Fibroblast of upper back skin (primary cell): ENCODE measurements at regions not wholly inside any gene's neighbourhood (a gene's known extent, or its start where the extent isn't known, plus 50 kb on each side); places are given as distances from the start of the nearest gene placed in this dataset.
A peak's percentile ranks its signal among the peaks of the same experiment; 100 is the strongest.
"Not testable (repeated sequence)": the region's sequence is repeated elsewhere in the genome, so short reads cannot be mapped to it uniquely, and the experiment has no call there.

ENCODE experiments used
- DNase-seq: peaks from one replicate; pipeline ENCODE4 v3.0.0-alpha.2; 2013

DNA sequence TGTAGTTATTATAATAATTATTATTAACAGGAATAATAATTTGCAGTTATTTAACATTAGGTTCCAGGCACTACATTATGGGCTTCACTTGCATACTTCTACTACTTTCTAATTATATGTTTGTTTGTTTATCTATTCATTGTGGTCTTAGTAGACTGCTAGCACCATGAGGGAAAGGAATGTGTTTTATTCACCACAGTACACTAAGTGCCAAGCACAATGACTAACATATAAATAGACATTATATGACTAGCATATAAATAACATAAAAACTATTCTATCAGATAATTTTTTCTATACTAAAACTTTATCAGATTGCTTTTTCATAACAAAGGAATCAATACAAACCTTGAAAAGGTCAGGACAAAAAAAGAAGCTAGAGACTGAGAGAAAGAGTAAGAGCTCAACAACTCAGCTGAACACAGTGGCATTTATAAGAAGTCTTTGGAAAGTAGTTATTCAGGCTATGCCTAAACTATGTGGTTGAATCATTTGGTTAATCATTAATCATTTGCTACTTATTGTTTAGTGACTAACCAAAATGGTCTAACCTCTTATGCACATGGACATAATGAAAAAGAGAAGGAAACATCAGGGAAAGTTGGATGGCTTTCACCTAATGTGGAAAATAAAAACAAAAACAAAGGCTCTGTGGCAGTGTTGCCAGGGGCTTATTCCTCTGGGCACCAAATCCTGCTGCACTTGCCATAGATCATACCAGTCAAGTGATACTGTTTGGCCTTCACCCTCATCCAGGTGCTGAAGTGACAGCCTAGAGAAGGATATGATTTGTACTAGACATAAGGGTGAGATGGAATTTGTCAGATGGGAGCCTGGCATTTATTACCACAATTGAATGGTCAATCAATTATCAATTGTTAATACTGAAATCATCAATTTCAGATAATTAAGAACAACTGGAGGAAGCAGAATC, 174.9 kb downstream of the ETAA1 start:
- peak; percentile 74 for DNase-seq

DNA sequence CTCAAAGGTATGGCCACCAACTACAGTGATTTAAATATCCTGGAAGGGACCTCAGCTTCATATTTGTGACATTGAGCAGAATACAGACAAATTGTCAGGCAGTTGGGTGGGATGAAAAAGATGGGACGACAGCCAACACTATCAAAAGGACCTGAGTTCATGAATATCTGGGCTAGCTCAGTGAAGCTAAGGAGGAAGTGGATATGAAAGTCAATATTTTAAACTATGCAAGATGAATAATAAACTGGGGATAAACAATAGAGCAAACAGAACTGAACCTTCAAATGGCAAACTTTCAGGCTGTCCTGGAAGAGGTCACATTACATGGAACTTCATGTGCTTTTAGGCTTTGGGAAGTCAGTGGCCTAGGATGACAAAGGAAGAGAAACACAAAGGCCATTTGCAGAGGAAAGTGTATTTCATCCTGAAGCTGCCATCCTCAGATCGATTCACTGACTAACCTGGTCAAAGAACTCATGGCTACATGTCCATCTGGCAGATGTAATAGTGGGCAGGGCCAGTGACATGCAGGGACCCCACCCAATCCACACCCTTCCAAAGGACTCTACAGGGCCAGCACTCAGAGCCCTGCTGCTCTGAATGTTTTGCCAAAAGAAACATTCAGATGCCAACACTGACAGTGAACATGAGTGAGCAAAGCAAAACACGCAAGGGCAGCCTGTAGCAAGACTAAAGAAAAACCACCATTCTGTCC, 175.7 kb downstream of the ETAA1 start:
- DNase-seq, result no peak

- peak; percentile 58 for DNase-seq
Observed at GRCh38 chr2:67574230-67574629, 177.1 kb downstream of the ETAA1 start.

- no peak for DNase-seq
Observed at GRCh38 chr2:67576226-67576625, 179.1 kb downstream of the ETAA1 start.

- no peak for DNase-seq
Observed at GRCh38 chr2:67576991-67577390, 179.9 kb downstream of the ETAA1 start.

GRCh38 chr2:67579216-67579615, 182.1 kb downstream of the ETAA1 start:
- DNase-seq, result no peak

DNA sequence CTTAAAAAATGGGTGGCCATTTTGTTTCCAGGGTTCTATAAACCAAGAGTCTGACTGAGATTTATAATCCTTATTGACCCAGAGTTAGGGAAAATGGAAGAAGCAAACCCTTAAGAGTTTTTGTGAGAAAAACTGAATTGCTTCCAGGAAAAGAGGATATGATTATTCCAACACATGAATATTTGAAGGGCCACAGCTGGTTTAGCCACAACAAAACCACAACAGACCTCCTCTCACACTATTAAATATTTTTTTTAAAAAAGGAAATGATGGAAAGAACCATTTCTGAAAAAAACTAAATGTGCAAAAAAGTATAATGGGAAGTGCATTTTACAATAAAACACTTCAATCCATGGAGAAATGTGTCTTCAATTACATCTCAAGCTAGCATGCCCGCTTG, 182.7 kb downstream of the ETAA1 start:
- peak; percentile 58 for DNase-seq

DNA sequence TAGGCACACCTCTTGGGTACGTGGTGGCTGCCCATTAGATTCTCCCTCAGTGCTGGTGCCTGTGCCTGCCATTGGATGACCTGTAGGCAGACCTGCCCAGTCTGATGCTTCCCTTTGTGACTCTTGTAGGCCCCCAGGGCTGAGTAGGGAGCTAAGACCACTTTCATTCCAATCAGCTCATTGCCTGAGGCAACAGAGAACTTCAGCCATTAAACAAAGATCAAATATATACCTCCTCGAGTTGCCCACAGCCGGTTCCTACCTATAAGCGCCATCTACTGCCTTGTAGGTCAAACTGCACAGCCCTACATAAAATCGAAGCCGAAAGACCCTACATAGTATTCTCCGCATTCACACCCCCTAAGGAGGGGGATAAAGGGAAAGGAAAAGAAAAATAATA, 184.6 kb downstream of the ETAA1 start:
- no peak for DNase-seq

DNA sequence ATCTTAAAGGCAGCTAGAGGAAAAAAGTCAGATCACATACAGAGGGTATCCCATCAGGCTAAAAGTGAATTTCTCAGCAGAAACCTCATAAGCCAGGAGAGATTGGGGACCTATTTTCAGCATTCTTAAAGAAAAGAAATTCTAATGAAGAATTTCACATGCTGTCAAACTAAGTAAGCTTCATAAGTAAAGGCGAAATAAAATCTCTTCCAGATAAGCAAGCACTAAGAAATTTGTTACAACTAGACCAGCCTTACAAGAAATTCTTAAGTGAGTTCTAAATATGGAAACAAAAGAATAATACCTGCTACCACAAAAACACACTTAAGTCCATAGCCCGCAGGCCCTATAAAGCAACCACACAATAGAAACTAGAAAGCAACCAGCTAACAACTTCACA, 186.1 kb downstream of the ETAA1 start:
- DNase-seq, result no peak

- no peak for DNase-seq
Observed at GRCh38 chr2:67585400-67585799, 188.3 kb downstream of the ETAA1 start.

GRCh38 chr2:67589121-67589520, 192.0 kb downstream of the ETAA1 start:
- not testable (repeated sequence) for DNase-seq

GRCh38 chr2:67594522-67594921, 197.4 kb downstream of the ETAA1 start:
- DNase-seq, result not testable (repeated sequence)

DNA sequence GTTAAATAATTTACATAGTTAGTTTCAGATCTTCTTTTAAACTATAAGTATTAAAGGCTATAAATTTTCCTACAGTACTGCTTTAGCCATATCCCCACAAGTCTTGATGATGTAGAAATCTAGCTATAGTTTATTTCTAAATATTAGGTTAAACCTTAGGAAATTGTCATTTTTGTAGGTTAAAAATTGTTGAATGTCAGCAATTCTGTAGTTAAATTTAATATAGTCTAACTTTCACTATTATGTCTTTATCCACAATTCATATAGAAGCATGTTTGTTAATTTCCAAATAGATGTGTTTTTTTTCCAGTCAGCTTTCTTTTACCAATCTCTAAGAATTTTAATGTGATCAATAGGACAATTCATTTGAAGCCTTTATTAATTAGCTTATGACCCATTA, 199.7 kb downstream of the ETAA1 start:
- DNase-seq, result no peak

DNA sequence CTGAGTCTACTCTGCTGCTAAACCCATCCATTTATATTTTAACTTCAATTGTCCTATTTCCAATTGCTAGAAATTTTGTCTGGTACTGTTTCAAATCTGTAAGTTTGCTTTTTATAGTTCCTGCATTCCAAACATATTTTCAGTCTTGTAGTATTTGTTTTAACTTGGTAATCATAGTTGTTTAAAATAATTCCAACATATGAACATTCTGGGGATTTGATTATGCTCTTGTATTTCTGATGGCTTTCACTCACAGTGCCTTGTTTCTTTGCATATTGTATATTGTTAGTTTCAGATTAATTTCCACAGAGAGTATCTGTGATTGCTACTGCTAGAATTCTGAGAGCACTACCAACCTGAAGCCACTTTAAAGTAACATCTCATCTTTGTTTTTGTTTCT, 202.4 kb downstream of the ETAA1 start:
- peak; percentile 32 for DNase-seq

DNA sequence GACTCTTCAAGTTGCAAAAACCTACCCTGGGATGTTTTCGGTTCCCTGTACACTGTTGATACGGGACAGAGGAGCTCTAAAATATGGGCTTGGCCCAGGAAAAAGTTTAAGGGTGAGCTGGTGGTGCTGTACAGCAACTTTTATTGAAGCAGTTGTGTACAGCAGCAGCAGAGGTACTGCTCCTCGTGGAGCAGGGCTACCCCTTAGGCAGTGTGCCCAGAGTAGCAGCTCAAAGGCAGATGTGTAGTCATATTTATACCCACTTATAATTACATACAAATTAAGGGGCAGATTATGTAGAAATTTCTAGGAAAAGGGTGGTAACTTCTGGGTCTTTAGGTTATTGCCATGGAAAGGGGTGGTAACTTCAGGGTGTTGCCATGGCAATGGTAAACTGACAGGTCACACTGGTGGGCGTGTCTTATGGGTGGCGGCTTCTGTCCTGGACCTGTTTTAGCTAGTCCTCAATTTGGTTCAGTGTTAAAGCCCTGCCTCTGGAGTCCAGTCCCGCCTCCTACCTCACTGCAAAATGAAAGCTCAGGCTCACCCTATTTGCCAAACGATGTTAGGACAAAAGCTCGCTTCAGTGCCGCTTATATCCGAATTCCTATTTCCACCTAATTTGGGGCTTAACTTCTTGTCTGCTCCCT, 203.2 kb downstream of the ETAA1 start:
- no peak for DNase-seq

- DNase-seq, result peak; percentile 60
Observed at GRCh38 chr2:67600946-67601345, 203.8 kb downstream of the ETAA1 start.

GRCh38 chr2:67604360-67604759, 207.2 kb downstream of the ETAA1 start:
- DNase-seq, result peak; percentile 82

DNA sequence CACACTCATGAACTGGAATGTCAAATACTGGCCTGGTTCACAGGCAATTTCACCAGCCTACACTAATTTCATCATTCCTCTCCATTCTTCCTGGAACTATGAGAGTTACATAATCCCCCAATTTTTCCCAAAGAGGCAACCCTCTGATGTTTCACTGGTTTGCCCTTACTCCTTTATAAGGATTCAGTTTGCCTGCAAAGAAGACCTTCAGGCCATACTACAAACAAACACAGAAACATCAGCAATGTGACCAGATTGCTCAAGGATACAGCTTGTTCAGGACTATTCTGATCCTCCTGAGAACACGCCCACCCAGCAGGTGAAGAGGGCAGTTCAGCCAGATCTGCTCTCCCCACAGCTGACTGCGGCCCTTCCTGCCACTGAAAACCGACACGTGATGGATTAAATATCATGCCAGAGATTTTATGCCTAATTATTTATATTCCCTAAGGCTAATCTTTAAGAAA, 215.5 kb downstream of the ETAA1 start:
- peak; percentile 13 for DNase-seq

DNA sequence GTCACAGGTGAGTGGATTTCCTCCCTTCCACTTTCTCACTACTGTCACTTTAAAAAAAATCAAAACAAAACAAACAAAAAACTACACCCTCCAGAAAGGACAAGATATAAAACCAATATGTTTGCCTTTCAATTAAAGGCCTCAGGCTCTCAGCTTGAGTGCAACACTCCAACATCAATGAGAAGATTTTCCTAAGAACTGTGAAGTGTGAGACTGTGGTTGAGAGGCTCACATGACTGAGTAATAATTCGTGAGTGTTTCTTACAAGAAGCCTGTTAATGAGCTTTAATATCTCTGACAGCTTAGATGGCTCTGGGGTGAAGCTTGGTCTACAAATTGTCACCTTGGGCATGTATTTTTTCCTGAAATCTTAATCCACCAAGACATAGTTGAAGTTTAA, 216.1 kb downstream of the ETAA1 start:
- DNase-seq, result no peak

DNA sequence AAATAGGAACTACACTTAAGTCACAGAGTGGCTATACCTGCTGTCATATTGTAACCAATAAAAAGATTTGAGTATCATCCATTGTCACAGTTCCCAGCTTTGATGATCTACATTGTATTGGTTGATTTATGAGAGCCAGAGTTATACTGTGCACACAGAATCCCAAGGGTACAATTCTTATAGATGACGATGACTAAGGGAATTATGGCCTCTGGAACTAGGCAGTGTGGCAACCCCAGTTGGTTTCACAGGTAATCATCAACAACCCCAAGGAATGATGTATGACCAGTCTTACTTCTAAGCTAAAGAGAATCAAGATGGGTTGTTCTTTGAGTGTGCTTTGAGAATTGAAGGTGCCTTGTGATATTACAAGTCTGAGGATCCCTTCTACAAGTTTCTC, 217.3 kb downstream of the ETAA1 start:
- peak; percentile 38 for DNase-seq

DNA sequence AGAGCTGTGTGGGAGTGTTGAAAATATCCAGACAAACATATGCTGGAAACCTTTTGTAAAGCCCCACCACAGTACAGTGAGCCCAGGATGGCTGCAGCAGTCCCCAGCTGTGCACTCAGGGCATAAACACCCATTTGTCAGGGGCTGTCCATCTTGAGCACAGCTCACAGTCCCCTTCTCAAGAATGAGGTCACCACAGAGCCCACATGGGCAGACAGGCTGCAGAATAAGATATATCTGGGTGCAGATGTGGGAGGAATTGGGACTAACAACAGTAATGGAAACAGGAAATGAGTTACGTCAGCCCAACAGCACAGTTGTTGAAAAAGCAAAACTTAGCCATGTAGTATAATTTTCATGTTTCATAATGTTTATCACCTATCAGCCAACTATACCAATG, 219.6 kb downstream of the ETAA1 start:
- DNase-seq, result peak; percentile 80

DNA sequence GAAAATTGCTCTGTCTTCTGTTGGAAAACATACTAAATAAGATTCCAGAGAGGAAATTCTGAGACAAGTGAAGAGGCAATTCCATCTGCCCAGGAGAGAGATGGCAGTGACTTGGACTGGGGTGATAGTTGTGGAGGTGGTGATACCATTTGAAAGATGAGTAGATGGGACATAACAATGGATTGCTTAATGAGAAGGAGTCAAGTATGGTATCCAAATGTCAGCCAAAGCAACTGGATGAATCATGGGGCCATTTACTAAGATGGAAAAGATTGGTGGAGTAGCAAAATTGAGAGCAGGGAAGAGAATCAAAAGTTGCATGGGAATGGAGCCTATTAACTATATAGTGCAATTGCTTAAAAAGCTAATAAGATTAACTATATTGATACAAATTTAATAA, 222.1 kb downstream of the ETAA1 start:
- no peak for DNase-seq

DNA sequence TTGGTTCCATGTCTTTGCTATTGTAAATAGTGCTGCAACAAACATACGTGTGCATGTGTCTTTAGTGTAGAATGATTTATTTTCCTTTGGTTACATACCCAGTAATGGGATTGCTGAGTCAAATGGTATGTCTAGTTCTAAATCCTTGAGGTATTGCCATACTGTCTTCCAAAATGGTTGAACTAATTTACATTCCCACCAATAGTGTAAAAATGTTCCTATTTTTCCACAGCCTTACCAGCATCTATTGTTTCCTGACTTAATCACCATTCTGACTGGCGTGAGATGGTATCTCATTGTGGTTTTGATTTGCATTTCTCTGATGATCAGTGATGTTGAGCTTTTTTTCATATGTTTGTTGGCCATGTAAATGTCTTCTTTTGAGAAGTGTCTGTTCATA, 226.6 kb downstream of the ETAA1 start:
- DNase-seq, result not testable (repeated sequence)

DNA sequence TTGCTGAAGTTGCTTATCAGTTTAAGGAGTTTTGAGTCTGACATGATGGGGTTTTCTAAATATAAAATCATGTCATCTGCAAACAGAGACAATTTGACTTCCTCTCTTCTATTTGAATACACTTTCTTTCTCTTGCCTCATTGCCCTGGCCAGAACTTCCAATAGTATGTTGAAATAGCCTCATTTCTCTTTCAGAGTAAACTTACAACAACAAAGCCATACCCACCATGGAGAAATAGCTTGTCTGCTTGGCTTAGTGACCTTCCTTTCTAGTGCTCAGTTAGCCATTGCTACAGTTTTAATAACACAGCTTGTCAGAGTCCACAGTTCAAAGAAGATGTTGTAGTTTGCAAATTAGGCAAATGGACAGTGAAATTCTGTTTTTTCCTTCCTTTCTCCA, 228.0 kb downstream of the ETAA1 start:
- DNase-seq, result peak; percentile 63
